ENCODE measurements at regions not wholly inside any gene's neighbourhood (a gene's known extent, or its start where the extent isn't known, plus 50 kb on each side); places are given as distances from the start of the nearest gene placed in this dataset.
"Not testable (repeated sequence)": the region's sequence is repeated elsewhere in the genome, so short reads cannot be mapped to it uniquely, and the experiment has no call there.

- not testable (repeated sequence) for DNase-seq
Observed at GRCh38 chr6:86872810-86873209, 64.5 kb upstream of the HTR1E start.

DNA sequence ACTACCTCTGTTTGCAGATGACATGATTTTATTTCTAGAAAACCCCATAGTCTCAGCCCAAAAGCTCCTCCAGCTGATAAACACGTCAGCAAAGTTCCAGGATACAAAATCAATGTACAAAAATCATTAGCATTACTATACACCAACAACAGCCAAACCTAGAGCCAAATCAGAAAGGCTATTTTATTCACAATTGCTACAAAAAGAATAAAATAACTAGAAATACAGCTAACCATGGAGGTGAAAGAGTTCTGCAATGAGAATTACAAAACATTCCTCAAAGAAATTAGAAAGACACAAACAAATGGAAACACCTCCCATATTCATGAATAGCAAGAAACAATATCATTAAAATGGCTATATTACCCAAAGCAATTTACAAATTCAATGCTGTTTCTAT, 65.6 kb upstream of the HTR1E start:
- DNase-seq, result no peak

GRCh38 chr6:86869500-86869899, 67.8 kb upstream of the HTR1E start:
- no peak for DNase-seq

DNA sequence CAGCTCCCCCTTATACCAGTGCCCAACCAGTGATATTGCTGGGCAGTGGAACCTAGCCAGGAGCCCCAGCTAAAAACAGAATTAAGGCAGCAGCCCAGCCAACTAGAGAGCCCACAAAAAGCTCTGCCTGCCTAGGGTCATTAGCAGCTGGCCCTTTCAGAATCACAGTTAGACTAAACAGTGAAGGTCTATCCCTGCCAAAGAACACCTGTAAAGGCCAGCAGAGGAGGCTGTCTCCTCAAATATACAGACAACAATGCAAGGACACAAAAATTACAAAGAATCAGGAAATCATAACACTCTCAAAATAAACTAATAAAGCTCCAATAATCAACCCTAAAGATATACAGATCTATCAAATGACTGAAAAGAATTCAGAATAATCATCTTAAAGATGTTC, 77.8 kb upstream of the HTR1E start:
- no peak for DNase-seq

GRCh38 chr6:86858970-86859369, 78.4 kb upstream of the HTR1E start:
- DNase-seq, result no peak

DNA sequence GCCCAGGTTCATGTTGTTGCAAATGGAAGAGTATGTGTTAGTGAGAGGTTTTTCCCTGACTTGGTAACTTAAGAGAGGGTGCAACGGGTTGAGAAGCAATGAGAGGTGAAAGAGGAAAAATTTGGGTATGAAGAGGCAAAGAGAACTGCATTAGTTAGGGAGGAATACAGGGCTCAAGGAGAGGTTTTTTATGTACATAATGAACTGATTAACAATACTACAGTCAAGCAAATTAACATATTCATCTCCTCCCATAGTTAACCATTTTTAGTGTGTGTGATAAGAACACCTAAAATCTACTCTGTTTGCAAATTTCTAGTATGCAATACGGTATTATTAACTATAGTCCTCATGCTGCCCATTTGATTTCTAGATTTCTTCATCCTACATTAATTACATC, 79.5 kb upstream of the HTR1E start:
- DNase-seq, result no peak

- peak; percentile 17 for DNase-seq
Observed at GRCh38 chr6:86856937-86857563, 80.3 kb upstream of the HTR1E start.

DNA sequence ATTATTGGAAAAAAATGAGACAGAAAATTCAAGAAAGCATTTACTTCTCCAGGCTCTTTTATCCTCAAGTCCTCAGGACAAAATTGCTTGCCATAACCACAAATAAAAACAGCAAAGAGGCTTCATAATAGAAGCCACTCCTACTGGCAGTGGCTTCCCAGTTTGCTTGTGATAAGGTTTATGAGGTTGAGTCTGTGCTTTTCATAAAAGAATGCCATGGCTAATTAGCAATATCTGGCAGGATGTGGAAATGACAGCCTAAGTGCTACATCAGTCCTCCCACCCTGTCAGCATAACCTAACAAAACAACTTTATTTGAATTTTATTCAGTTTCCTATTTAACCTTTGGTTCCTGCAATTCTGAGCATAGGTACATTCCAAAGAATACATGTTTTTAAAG, 80.9 kb upstream of the HTR1E start:
- no peak for DNase-seq

GRCh38 chr6:86848986-86849385, 88.3 kb upstream of the HTR1E start:
- DNase-seq, result no peak

DNA sequence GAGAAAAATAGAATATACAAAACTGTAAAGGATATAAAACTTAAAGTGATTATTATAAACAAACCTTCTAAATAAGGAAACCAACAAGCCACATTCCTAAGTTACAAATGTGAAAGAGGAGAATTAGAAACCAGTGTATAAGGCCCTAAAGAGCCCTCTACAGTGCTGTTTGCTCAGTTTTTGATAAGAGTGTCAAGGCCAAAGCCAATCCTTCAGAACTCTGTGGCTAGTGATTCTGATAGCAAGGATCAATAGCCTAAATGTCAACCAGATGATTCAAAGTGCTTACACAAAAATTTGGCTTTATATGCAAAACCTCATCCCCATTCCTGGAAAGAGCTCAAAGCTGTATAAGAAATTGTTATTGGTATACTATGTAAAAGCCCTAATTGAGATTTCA, 104.6 kb upstream of the HTR1E start:
- no peak for DNase-seq

DNA sequence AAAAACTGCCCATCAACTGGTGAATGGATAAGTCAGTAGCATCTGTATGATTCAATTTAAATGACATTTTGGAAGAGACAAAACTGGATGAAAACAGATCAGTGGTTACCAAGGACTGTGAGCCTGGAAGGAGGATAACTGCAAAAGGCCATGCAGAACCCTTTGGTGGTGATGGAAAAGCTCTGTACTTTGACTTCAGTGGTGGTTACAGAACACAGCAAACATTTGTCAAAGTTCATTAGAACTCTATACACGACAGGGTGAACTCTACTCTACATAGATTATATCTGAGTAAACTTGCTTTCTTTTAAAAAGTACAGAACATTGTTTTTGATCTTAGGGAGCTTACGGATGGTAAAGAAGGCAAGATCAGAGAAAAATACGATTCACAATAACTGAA, 111.9 kb upstream of the HTR1E start:
- no peak for DNase-seq

GRCh38 chr6:86822747-86823146, 114.6 kb upstream of the HTR1E start:
- no peak for DNase-seq

- DNase-seq, result no peak
Observed at GRCh38 chr6:86820750-86821149, 116.6 kb upstream of the HTR1E start.

DNA sequence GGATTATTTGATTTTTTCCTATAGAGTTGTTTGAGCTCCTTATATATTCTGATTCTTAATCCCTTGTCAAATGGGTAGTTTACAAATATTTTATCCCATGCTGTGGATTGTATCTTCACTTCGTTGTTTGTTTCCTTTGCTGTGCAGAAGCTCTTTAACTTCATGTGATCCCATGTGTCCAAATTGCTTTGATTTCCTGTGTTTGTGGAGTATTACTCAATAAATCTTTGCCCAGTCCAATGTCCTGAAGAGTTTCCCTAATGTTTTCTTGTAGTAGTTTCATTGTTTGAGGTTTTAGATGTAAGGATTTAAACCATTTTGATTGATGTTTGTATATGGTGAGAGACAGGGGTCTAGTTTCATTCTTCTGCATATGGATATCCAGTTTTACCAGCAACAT, 143.7 kb upstream of the HTR1E start:
- no peak for DNase-seq

GRCh38 chr6:86791476-86791875, 145.9 kb upstream of the HTR1E start:
- DNase-seq, result no peak

DNA sequence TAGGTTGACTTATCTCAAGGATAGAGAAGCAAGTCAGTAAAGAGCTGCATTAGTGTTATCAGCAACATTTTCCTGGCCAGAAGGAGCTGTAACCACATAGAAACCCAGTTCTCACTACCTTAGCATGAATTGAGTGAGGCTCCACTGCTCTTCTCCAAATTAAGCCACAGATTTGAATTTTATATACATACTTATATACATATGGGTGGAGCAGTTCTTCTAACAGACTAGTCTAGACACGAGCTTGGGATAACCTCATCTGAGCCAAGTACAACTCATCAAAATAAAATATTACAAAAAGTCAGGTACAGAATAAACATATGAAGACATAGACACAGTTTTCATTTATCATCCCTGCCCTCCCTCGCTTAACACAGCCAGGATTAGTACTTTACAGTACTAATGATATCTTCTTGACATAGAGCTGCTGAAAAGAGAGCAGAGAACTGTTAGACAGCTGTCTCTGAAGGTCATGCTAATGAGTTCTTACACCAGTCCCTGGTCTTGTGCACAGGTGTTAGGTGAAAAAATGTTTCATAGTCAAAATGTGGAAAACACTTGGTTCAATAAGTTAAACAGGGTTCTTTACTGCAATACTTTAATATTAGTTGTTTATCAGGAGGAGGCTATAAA, 147.4 kb upstream of the HTR1E start:
- no peak for DNase-seq

GRCh38 chr6:86782328-86782727, 155.0 kb upstream of the HTR1E start:
- no peak for DNase-seq

DNA sequence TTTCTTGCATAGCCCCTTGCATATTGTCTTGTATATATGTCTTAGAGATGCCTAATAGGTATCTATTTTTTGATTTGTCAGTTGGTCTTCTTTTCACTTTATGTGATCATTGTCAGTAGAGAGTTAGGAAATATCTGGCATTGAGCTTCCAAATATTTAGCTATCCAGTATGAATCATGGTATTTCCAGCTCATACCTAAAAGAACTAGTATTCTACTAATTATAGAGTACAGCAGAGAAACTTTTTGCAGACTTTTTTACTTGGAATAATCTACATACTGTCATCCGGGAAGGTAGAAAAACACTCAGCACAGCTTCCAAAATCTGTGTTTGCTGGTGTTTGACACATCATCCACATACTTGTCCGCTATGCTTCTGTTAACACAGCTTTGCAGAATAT, 156.4 kb upstream of the HTR1E start:
- no peak for DNase-seq

- no peak for DNase-seq
Observed at GRCh38 chr6:86775893-86776292, 161.4 kb upstream of the HTR1E start.

DNA sequence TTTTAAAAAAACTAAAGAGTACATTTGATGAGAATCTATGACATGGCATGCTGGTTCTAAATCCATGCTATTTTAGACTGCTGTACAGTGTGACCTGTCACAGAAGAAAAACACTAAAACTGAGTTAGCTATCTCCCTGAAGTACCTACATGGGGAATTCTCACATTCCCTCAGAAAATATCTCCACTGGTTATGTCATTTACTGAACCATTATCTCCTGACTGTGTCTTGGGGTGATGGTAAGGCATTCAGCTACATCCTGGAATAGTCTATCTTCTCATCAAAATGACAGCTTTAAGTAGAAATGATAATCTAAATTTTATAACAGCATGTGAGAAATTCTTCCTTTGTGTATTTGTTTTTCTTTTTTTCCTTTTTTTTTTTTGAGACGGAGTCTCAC, 172.1 kb upstream of the HTR1E start:
- DNase-seq, result no peak

DNA sequence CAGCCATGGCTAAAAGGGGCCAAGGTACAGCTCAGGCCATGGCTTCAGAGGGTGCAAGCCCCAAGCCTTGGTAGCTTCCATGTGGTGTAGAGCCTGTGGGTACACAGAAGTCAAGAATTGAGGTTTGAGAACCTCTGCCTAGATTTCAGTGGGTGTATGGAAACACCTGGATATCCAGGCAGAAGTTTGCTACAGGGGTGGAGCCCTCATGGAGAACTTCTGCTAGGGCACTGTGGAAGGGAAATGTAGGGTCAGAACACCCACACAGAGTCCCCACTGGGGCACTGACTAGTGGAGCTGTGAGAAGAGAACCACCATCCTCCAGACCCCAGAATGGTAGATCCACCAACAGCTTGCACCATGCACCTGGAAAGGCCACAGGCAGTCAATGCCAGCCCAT, 177.4 kb upstream of the HTR1E start:
- not testable (repeated sequence) for DNase-seq

DNA sequence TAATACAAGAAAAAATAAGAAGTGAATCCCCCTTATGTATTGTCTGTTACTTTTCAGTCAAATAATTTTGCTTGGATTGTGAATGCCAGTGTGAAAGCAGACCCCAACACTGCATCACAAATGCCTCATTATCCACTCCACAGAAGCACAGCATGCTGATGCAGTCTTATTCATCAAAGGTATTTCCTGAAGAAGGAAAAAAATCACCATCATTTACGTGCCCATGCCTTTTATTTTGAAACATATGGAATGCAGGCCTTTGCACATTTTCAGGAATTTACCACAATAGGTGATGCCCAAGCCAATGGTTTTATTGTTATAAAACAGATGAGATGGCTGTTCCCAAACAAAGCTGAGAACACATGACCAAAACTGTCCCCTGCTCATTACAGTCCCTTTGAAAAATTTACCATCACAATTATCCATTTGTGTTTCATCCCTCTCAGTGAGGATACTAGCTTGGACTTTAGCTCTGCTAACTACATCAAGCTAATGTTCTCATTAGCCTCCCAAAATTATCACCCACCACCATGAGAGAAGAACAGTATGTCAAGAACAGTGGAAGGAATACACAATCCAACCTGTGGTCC, 180.6 kb upstream of the HTR1E start:
- no peak for DNase-seq

- no peak for DNase-seq
Observed at GRCh38 chr6:86744048-86744447, 193.3 kb upstream of the HTR1E start.

DNA sequence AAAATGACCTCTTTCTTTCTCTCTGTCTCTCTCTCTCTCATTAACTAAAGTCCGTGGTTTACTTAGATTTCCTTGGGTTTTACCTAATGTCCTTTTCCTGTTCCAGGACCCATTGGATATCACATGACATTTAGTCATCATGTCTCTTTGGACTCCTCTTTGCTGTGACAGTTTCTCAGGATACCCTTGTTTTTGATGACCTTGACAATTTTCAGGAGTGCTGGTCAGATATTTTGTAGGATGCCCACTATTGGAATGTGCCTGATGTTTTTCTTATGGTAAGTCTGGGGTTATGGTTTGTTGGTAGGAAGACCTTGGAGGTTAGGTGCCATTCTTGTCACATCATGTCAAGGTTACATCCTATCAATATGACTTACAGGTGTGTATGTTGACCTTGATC, 199.2 kb upstream of the HTR1E start:
- no peak for DNase-seq

- DNase-seq, result not testable (repeated sequence)
Observed at GRCh38 chr6:86731631-86732030, 205.7 kb upstream of the HTR1E start.

Data from NCI-H1436 (cell line).